Fibroblast of lung (primary cell): ENCODE measurements at regions not wholly inside any gene's neighbourhood (a gene's known extent, or its start where the extent isn't known, plus 50 kb on each side); places are given as distances from the start of the nearest gene placed in this dataset.

Experiments
- DNase-seq, 2 donors: peaks; one replicate each; pipeline versions ENCODE4 v3.0.0 to v3.0.0-alpha.2; 2010; ENCODE audit warnings: low read depth in 2 of 2
- H2AFZ ChIP-seq: 2 replicates; pipeline ENCODE4 v1.5.1; 2012; ENCODE audit warnings: low read length, control low read depth, inconsistent platforms
- H3K27ac ChIP-seq: 2 replicates; pipeline ENCODE4 v1.5.1; 2011; ENCODE audit warnings: low read length, control low read depth; ENCODE audit not compliant: insufficient read depth
- H3K27me3 ChIP-seq: 2 replicates; pipeline ENCODE4 v1.5.1; 2011; ENCODE audit warnings: mild to moderate bottlenecking, low read length; ENCODE audit not compliant: control insufficient read depth, insufficient read depth
- H3K36me3 ChIP-seq: 2 replicates; pipeline ENCODE4 v1.5.1; 2011; ENCODE audit warnings: low read length; ENCODE audit not compliant: control insufficient read depth, insufficient read depth
- H3K4me1 ChIP-seq: 2 replicates; pipeline ENCODE4 v1.5.1; 2011; ENCODE audit warnings: low read length; ENCODE audit not compliant: control insufficient read depth, insufficient read depth; ENCODE audit errors: extremely low read depth
- H3K4me2 ChIP-seq: 2 replicates; pipeline ENCODE4 v1.5.1; 2011; ENCODE audit warnings: low read length, control low read depth; ENCODE audit not compliant: insufficient read depth; ENCODE audit errors: extremely low read depth
- H3K4me3 ChIP-seq, 4 experiments: fragments of 200-600 bp in 1 of 4; sonication (generic) in 1 of 4; replicated peaks in 1 of 4; 2 replicates each; pipeline ENCODE4 v1.5.1; 2011 to 2016; ENCODE audit warnings: low read length in 4 of 4, low read depth in 3 of 4, mild to moderate bottlenecking in 3 of 4, control low read depth in 2 of 4, inconsistent platforms in 1 of 4, mixed read lengths in 1 of 4; ENCODE audit not compliant: insufficient read depth in 1 of 4; ENCODE audit errors: control extremely low read depth in 1 of 4
- H3K79me2 ChIP-seq: 2 replicates; pipeline ENCODE4 v1.5.1; 2012; ENCODE audit warnings: mild to moderate bottlenecking, low read length, inconsistent platforms; ENCODE audit not compliant: control insufficient read depth, insufficient read depth
- H3K9ac ChIP-seq: 2 replicates; pipeline ENCODE4 v1.5.1; 2011; ENCODE audit warnings: mild to moderate bottlenecking, low read length, control low read depth; ENCODE audit not compliant: insufficient read depth
- H3K9me3 ChIP-seq: 2 replicates; pipeline ENCODE4 v1.5.1; 2012; ENCODE audit warnings: low read depth, low read length; ENCODE audit not compliant: control insufficient read depth, insufficient read depth
- H4K20me1 ChIP-seq: 2 replicates; pipeline ENCODE4 v1.5.1; 2011; ENCODE audit warnings: low read length; ENCODE audit not compliant: control insufficient read depth, insufficient read depth; ENCODE audit errors: extremely low read depth
- EZH2 ChIP-seq: IDR thresholded peaks from 2 replicates; pipeline ENCODE4 v1.5.1; 2012; ENCODE audit warnings: low read length, control low read depth, mild to moderate bottlenecking; ENCODE audit errors: missing control alignments
- TF ChIP-seq, protein P1 (sequence below), 2 donors: IDR thresholded peaks in 1 of 2; conservative IDR thresholded peaks in 1 of 2; 1 replicate in 1 of 2; 2 replicates in 1 of 2; pipeline ENCODE4 v1.5.1; 2011 to 2012; ENCODE audit warnings: low read length in 2 of 2, control low read depth in 1 of 2, inconsistent platforms in 1 of 2, low read depth in 1 of 2, mild to moderate bottlenecking in 1 of 2

DNA sequence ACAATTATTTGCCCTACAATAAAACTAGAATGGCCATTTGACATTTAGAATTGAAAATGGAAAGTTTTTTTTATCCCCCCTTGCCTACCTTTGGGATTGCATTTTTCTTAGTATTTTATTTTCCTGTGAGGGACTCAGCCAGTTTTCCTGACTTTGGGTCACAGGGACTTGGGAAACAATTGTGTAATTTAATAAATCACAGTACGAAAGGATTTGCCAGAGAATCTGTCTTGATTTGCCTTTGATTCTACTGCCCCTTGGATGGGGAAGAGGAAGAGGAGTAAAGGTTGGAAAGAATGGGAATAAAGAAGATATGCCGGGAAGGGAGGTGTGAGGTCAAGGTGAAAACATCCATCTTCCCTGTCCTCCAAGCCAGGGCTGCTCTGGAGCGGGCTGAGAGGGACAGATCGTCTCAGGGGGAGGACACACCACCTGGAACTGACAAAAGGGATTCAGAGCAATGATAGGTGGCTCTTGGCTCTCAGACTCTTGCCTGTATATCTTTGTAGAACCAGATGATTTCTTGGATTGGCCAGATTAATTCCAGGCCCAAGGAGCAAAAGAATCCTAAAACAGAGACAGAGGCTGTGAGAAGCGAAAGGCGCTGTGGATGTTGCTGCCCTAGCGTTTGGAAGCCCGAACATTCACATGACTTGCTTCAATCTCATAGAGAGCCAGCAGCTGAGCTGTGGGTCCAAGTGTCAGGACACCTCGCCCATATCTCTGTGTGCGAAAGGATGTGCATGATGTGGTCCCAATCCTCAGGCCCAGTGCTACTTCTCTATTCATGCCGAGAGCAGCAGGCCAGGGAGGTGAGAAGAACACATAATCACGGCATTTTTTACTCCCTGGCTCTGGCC is 50.3 kb upstream of the ZEB1 start:
- Histone ChIP-seq H3K9ac (no peak overlapping the region), H3K4me2 (no peak overlapping the region), H3K36me3 (no peaks in the 10 kb centered on the region), H3K4me1 (peaks cover 2% of the 10 kb centered on the region), H3K9me3 (no peaks in the 10 kb centered on the region), H2AFZ (no peak overlapping the region), H3K4me3 (no peak overlapping the region), H4K20me1 (no peaks in the 10 kb centered on the region), H3K27me3 (no peaks in the 10 kb centered on the region), H3K27ac (no peak overlapping the region), H3K79me2 (no peaks in the 10 kb centered on the region)
- DNase-seq: no peak
- TF ChIP-seq, protein P1, sequence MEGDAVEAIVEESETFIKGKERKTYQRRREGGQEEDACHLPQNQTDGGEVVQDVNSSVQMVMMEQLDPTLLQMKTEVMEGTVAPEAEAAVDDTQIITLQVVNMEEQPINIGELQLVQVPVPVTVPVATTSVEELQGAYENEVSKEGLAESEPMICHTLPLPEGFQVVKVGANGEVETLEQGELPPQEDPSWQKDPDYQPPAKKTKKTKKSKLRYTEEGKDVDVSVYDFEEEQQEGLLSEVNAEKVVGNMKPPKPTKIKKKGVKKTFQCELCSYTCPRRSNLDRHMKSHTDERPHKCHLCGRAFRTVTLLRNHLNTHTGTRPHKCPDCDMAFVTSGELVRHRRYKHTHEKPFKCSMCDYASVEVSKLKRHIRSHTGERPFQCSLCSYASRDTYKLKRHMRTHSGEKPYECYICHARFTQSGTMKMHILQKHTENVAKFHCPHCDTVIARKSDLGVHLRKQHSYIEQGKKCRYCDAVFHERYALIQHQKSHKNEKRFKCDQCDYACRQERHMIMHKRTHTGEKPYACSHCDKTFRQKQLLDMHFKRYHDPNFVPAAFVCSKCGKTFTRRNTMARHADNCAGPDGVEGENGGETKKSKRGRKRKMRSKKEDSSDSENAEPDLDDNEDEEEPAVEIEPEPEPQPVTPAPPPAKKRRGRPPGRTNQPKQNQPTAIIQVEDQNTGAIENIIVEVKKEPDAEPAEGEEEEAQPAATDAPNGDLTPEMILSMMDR (conservative IDR thresholded peaks at IDR 0.05 in 1 of 2, IDR thresholded peaks at IDR 0.05 in 1 of 2; ENCODE audit: low read depth in 1 of 2, low read length in 2 of 2): no peak
- no peak for TF ChIP-seq EZH2
